ENCODE measurements at regions not wholly inside any gene's neighbourhood (a gene's known extent, or its start where the extent isn't known, plus 50 kb on each side); places are given as distances from the start of the nearest gene placed in this dataset.

DNA sequence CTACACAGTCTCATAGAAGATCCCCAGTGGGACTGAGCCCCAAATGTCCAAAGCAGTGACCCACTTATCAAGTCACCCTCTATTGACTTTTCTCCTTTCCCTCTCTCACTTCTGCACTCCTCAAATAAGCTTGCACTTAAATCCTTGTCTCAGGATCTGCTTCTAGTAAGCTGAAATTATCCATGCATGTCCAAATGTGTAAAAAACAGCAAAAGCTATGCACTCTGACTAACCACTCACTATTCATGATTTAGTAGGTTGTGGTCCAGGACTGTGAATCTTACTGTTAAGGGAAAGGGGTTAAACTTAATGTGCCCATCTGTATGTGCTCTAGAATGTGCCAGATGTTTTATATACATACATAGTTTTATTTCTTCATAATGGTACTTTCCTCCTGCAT, 115.4 kb downstream of the SCG2 start:
- H4K20me1 ChIP-seq (ENCODE audit: insufficient read depth, low read length) = no peaks in the 10 kb centered on the region
- no peak overlapping the region for H3K9ac ChIP-seq (ENCODE audit: low read length)
- no peaks in the 10 kb centered on the region for H3K27me3 ChIP-seq (ENCODE audit: low read depth, low read length)
- no peak overlapping the region for H3K4me3 ChIP-seq (ENCODE audit: low read length)
- no peak overlapping the region for H2AFZ ChIP-seq (ENCODE audit: low read depth, low read length)
- H3K79me2 ChIP-seq (ENCODE audit: low read length) = no peaks in the 10 kb centered on the region
- H3K4me1 ChIP-seq (ENCODE audit: low read length) = peaks cover 13% of the 10 kb centered on the region
- H3K27ac ChIP-seq (ENCODE audit: low read length) = no peak overlapping the region
- H3K36me3 ChIP-seq (replicated peaks; ENCODE audit: low read depth, low read length) = no peaks in the 10 kb centered on the region
- no peaks in the 10 kb centered on the region for H3K9me3 ChIP-seq (ENCODE audit: insufficient read depth, low read length)
- H3K4me2 ChIP-seq (ENCODE audit: low read length) = no peak overlapping the region
- TF ChIP-seq, protein P1, sequence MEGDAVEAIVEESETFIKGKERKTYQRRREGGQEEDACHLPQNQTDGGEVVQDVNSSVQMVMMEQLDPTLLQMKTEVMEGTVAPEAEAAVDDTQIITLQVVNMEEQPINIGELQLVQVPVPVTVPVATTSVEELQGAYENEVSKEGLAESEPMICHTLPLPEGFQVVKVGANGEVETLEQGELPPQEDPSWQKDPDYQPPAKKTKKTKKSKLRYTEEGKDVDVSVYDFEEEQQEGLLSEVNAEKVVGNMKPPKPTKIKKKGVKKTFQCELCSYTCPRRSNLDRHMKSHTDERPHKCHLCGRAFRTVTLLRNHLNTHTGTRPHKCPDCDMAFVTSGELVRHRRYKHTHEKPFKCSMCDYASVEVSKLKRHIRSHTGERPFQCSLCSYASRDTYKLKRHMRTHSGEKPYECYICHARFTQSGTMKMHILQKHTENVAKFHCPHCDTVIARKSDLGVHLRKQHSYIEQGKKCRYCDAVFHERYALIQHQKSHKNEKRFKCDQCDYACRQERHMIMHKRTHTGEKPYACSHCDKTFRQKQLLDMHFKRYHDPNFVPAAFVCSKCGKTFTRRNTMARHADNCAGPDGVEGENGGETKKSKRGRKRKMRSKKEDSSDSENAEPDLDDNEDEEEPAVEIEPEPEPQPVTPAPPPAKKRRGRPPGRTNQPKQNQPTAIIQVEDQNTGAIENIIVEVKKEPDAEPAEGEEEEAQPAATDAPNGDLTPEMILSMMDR (IDR thresholded peaks at IDR 0.05; ENCODE audit: low read depth, low read length) = no peak
- no peak for TF ChIP-seq EZH2phosphoT487 (IDR thresholded peaks at IDR 0.05; ENCODE audit: low read depth)

DNA sequence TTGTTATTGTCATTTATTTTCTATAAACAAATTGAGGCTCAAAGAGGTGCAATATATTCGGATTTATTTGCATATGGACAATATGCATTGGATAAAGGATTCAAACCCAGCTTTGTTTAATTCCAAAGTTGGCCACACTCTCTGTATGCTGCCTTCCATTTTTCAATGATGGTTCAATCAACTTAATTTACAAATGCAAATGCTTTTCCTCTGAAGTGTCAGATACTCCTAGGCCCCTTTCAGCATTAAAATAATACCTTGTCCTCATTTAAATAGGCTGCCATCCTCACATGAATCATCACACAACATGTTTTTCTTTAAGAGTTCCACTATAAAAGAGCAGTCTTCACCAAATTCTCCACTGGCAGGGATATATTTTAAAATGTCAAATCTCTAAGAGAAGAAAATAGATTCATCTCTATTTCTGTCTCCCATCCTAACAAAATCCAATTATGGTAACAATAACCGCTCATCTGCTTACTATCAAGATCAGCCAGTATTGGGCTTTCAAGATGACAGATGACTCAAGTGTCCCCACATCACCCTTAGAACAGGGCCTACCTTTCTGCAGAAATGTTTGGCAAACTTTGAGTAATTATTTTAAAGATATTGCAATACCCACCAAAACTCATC, 114.8 kb downstream of the SCG2 start:
- Histone ChIP-seq H3K4me2 (ENCODE audit: low read length) (no peak overlapping the region), H4K20me1 (ENCODE audit: insufficient read depth, low read length) (no peaks in the 10 kb centered on the region), H3K36me3 (replicated peaks; ENCODE audit: low read depth, low read length) (no peaks in the 10 kb centered on the region), H3K9me3 (ENCODE audit: insufficient read depth, low read length) (no peaks in the 10 kb centered on the region), H2AFZ (ENCODE audit: low read depth, low read length) (no peak overlapping the region), H3K79me2 (ENCODE audit: low read length) (no peaks in the 10 kb centered on the region), H3K9ac (ENCODE audit: low read length) (no peak overlapping the region), H3K27ac (ENCODE audit: low read length) (no peak overlapping the region), H3K4me1 (ENCODE audit: low read length) (peaks cover 13% of the 10 kb centered on the region), H3K4me3 (ENCODE audit: low read length) (no peak overlapping the region), H3K27me3 (ENCODE audit: low read depth, low read length) (no peaks in the 10 kb centered on the region)
- TF ChIP-seq EZH2phosphoT487 (IDR thresholded peaks at IDR 0.05; ENCODE audit: low read depth) = no peak
- TF ChIP-seq, protein P1 (IDR thresholded peaks at IDR 0.05; ENCODE audit: low read depth, low read length) = no peak

DNA sequence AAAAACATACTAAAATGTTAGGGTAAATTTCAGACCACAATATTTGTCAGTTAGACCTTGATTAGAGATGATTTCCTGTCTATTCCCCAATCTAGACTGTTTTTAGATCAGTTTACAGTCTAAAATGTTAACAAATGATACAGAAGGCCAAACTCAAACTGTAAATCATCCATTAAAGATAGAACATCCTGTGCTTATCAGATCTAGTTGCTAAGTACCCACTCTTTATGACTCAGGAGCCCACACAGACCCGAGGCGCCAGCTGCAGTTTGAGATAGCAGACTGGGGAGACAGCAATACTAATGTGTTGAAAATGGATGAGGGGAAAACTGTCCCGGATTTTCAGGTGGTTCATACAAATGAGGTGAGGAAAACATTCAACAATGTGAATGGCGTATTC, 113.3 kb downstream of the SCG2 start:
- Histone ChIP-seq H3K9ac (ENCODE audit: low read length) (no peak overlapping the region), H3K4me2 (ENCODE audit: low read length) (no peak overlapping the region), H2AFZ (ENCODE audit: low read depth, low read length) (no peak overlapping the region), H4K20me1 (ENCODE audit: insufficient read depth, low read length) (no peaks in the 10 kb centered on the region), H3K27me3 (ENCODE audit: low read depth, low read length) (no peaks in the 10 kb centered on the region), H3K4me1 (ENCODE audit: low read length) (peaks cover 20% of the 10 kb centered on the region), H3K36me3 (replicated peaks; ENCODE audit: low read depth, low read length) (no peaks in the 10 kb centered on the region), H3K4me3 (ENCODE audit: low read length) (no peak overlapping the region), H3K79me2 (ENCODE audit: low read length) (no peaks in the 10 kb centered on the region), H3K9me3 (ENCODE audit: insufficient read depth, low read length) (no peaks in the 10 kb centered on the region), H3K27ac (ENCODE audit: low read length) (no peak overlapping the region)
- no peak for TF ChIP-seq EZH2phosphoT487 (IDR thresholded peaks at IDR 0.05; ENCODE audit: low read depth)
- TF ChIP-seq, protein P1 (IDR thresholded peaks at IDR 0.05; ENCODE audit: low read depth, low read length) = no peak

DNA sequence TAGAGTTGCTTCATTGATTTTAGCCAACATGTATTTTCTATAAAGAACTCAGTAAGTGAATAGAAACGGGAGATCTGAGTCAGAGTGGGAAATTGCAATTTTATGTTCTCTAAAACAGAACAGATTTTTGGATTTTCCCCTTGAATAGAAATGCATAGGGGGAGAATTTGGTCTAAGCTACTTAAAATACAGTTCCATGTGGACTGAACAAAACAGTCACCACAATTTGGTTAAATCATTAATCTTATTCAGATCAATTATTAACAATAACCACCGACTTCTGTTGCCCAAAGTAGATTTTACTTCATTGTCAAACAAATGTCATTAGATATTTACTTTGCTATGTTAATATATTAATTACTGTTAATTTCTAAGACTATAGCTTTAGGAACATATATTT, 107.7 kb downstream of the SCG2 start:
- H3K36me3 ChIP-seq (replicated peaks; ENCODE audit: low read depth, low read length) = no peaks in the 10 kb centered on the region
- no peaks in the 10 kb centered on the region for H3K9me3 ChIP-seq (ENCODE audit: insufficient read depth, low read length)
- H3K27ac ChIP-seq (ENCODE audit: low read length) = no peak overlapping the region; the same call in 1 of the 2 replicates
- H3K27me3 ChIP-seq (ENCODE audit: low read depth, low read length) = no peaks in the 10 kb centered on the region
- H3K4me2 ChIP-seq (ENCODE audit: low read length) = peak overlapping the region; percentile 77
- H2AFZ ChIP-seq (ENCODE audit: low read depth, low read length) = no peak overlapping the region
- H3K4me3 ChIP-seq (ENCODE audit: low read length) = no peak overlapping the region; the same call in 1 of the 2 replicates
- H3K4me1 ChIP-seq (ENCODE audit: low read length) = peaks cover 25% of the 10 kb centered on the region
- H3K9ac ChIP-seq (ENCODE audit: low read length) = no peak overlapping the region
- no peak for TF ChIP-seq EZH2phosphoT487 (IDR thresholded peaks at IDR 0.05; ENCODE audit: low read depth)
- TF ChIP-seq, protein P1 (IDR thresholded peaks at IDR 0.05; ENCODE audit: low read depth, low read length) = no peak
- no peaks in the 10 kb centered on the region for H3K79me2 ChIP-seq (ENCODE audit: low read length)
- no peaks in the 10 kb centered on the region for H4K20me1 ChIP-seq (ENCODE audit: insufficient read depth, low read length)

All from OCI-LY3 (cell line).